GM12864 (cell line): ENCODE measurements at regions not wholly inside any gene's neighbourhood (a gene's known extent, or its start where the extent isn't known, plus 50 kb on each side); places are given as distances from the start of the nearest gene placed in this dataset.

Source experiments
- DNase-seq: peaks from one replicate; pipeline ENCODE4 v3.0.0-alpha.2; 2011; ENCODE audit warnings: low read depth
- H3K4me3 ChIP-seq: 2 replicates; pipeline ENCODE4 v1.5.1; 2011; ENCODE audit warnings: mild to moderate bottlenecking, low read depth, low read length, control low read depth
- CTCF ChIP-seq: IDR thresholded peaks from 2 replicates; pipeline ENCODE4 v1.5.1; 2011; ENCODE audit warnings: low read depth, mild to moderate bottlenecking, moderate library complexity, low read length, control low read depth, inconsistent platforms; ENCODE audit errors: missing control alignments

- no peak overlapping the region for H3K4me3 ChIP-seq
- no peak for DNase-seq
- no peak for TF ChIP-seq CTCF
These were observed 65.2 kb downstream of the OTX2 start for GRCh38 chr14:56745097-56745496.

GRCh38 chr14:56744016-56744415 is 66.3 kb downstream of the OTX2 start:
- TF ChIP-seq CTCF, result no peak
- no peak for DNase-seq
- no peak overlapping the region for H3K4me3 ChIP-seq

- TF ChIP-seq CTCF, result no peak
- DNase-seq, result no peak
- no peak overlapping the region for H3K4me3 ChIP-seq
These were observed 67.8 kb downstream of the OTX2 start for GRCh38 chr14:56742391-56742878.

- no peak overlapping the region for H3K4me3 ChIP-seq
- no peak for DNase-seq
- no peak for TF ChIP-seq CTCF
These were observed 69.0 kb downstream of the OTX2 start for GRCh38 chr14:56741325-56741724.

- no peak for DNase-seq
- TF ChIP-seq CTCF, result no peak
- H3K4me3 ChIP-seq, result no peak overlapping the region
These were observed 72.3 kb downstream of the OTX2 start for GRCh38 chr14:56738020-56738419.

GRCh38 chr14:56733396-56733795 is 76.9 kb downstream of the OTX2 start:
- TF ChIP-seq CTCF, result no peak
- DNase-seq, result no peak
- H3K4me3 ChIP-seq, result no peak overlapping the region

- no peak overlapping the region for H3K4me3 ChIP-seq
- no peak for TF ChIP-seq CTCF
- no peak for DNase-seq
These were observed 79.1 kb downstream of the OTX2 start for GRCh38 chr14:56731187-56731586.
